ENCODE measurements at regions not wholly inside any gene's neighbourhood (a gene's known extent, or its start where the extent isn't known, plus 50 kb on each side); places are given as distances from the start of the nearest gene placed in this dataset.

DNA sequence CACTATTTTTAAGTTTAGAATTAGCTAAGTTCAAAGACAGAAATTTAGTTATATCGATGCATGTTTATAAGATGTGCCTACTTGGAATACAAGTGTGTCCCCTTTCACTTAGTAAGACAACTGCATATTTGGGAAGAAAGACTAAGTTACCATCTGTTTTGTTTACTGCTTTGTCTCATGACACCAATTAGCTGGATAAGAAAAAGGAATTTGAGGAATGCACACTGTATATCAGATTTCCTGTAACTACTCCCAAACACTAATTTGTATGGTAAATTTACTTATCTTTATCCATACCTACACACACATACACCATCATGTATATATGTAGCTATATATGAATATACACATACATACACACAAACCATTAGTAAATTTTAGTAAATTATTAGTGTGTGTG lies 1442.8 kb upstream of the IGFBP7 start:
- DNase-seq: no peak

DNA sequence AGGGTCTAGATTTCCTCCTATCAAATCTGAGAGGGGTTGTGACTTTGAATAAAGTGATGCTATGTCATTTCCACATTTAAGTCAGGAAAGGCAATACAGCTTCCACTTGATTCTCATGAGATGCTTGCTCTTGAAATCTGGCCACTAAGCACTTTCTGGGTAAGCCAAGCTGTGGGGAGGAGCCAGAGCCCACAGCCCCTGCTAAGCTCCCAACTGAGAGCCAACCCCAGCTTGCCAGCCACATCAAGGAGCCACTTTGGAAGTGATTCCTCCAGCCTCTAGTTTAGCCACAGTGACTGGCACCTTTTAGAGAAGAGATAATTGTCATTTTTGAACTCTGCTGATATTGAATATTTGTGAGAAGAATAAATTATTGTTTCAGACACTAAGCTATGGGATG lies 1441.5 kb upstream of the IGFBP7 start:
- DNase-seq: no peak

DNA sequence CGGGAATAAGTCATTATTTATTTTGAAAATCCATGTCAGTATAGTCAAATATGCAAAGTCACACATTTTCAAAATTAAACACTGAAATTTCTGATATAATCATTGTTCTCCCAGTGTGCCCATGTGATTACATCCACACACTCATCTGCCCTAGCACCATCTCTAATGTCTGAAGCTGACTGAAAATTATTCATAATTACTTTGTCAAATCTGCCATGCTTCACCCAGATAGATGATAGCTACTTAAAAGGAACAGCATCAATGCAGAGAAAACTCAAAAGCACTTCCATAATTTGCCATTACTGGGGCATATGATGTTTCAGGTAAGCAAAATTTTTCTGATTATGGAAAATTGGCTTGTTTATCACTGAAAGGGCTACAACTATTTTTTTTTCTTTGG lies 1433.3 kb upstream of the IGFBP7 start:
- no peak for DNase-seq

DNA sequence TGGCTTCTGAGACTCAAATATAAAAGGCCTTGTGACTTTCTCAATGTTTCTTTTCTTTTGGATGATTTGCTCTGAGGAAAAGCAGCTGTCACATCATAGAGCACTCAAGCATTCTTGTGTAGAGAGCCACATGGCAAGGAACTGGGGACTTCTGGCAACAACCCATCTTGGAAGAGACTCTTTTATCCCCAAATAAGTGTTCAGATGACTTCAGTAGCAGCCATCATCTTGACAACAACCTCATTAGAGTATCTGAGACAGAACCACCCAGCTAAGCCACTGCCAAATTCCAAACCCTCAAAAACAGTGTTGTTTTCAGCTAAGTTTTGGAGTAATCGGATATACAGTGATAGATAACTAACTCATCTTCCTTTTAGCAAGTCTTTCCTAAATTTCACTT lies 1431.7 kb upstream of the IGFBP7 start:
- DNase-seq: no peak

DNA sequence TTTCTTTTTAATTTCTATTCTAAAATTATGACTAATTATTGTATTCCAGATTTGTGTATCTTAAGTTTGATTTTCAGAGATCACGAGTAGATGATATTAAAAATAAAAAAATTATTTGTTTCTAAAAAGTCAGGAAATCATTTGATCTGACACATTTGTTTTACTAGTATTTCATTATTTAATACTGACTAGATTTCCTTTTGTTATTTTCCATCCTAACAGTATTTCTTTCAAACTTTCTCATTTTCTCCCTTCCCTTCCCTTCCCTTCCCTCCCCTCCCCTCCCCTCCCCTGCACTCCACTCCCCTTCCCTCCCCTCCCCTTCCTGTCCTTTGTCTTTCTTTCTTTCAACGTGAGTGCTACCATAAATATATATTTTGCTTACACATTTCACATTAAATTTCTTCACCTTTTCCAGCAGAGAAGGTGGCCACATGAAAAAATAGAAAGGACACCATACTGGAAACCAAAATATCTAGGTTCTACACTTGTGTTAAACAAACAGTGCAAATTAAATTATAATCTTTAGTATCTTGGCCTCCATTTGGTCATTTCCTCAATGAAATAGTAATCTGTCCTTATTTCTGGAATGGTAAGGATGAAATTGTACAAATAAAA lies 1412.7 kb upstream of the IGFBP7 start:
- no peak for DNase-seq

DNA sequence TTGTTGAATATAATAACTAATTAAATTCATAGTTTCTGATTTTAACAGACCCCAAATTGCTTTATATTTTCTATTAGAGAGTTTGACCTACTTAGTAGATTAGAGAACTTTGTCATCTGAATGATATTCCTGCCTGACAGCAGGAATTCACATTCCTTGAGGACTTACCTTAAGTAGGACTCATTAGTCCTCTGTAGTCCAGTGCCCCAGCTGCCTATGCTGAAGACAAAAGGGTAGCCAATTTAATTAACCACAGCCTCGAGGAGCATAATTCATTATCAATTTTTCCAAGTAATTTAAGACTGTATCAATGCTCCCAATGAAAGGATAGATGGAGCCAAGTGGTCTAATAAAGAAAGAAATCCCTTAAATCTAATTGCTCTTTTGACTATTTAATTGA lies 1405.0 kb upstream of the IGFBP7 start:
- no peak for DNase-seq

DNA sequence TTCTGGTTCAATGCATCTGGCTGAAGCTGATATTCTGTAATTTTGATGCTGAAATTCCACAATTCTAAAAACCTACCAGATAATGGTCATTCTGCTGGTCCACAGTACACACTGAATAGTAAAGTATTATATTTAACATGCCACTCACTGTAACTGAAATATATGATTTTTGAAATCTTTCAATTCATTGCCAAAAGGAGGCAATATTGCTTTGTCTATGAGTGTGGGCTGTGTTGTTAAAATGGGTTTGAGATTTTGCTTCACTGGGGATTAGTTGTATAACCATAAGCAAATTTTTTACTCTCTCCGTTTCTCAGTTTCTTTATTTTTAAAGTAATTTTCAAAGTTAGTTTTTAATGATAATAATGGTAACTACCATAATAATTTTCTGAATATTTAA lies 1404.1 kb upstream of the IGFBP7 start:
- DNase-seq: no peak

DNA sequence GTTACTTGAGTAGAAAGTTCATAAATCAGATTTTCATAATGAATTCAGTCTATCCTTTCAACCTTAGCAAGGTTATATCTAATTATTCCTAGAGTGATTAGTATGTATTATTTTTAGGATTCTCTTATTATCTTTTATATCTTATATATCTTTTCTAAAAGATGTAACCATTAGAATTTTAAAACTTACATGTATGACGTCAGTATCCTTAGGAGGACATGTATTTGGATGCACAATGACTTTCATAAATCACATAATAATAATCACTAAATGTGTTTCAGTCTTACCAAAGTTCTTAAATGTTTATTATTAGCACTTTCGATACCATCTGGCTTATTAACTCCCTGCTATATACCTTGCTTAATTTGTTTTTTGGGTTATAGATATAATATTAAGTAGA lies 1400.5 kb upstream of the IGFBP7 start:
- DNase-seq: no peak

DNA sequence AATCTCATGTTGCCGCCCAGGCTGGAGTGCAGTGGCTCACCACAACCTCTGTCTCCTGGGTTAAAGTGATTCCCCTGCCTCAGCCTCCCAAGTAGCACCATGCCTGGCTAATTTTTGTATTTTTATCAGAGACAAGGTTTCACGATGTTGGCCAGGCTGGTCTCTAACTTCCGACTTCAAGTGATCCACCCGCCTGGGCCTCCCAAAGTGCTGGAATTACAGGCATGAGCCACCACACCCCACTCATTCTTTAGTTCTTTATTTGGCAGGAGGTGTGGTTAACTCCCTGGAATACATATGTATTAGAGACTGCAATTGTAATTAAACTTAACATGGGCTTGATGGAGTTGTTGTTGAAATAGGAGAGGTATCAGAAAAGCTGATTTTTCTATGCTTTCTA lies 1396.9 kb upstream of the IGFBP7 start:
- DNase-seq: no peak

DNA sequence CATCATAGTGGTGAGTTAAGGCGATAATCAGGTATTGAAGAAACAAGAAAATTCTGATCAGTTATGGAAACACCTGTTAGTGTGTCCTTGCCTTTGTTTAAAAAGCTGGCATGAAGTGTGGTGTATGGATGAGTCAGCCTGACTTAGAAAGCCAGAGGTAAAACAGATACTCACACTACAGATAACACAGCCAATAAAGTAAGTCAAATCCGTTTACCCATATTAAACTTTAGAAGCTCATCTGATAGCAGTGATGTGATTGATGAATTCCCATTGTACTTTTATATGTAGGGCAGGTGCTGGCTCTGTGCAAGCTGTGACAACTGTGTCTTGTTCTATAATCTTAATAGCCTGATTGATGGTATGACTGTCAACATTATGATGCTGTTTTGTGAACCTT lies 1392.7 kb upstream of the IGFBP7 start:
- no peak for DNase-seq

DNA sequence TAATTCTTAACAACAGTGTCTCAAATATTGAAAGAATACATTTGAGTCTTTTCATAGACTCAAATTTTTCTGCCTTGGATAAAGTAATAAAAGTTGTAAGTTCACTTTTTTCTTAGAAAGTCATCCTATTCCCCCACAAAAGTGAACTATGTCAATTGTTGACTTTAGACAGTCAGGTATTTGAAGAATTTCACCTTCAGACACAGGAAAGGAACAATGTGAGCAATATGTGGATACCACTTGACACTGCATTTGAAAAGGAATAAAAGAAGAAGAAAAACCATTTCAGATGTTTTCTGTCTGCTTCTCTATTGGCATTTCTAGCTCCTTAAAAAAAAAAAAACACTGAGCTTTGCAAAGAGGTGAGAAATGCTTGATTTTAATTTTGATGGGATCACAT lies 1389.0 kb upstream of the IGFBP7 start:
- DNase-seq: no peak

DNA sequence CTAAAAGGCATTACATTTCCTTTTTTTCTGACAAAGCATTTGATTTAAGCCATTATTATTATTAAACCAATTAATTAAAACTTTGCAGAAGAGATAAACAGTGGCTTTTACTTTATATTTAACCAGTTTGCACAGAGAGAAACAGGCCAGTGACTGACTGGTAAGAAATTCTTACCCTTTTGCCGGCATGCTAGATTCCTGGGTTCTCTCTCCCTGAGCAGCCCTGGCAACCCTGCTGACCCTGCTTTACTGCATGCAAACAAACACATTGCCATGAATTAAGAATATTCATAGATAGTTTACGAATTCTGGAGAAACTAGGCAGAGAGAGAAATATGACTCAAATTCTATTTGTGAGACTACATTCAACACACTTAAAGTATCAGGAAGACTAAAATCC lies 1381.4 kb upstream of the IGFBP7 start:
- no peak for DNase-seq

DNA sequence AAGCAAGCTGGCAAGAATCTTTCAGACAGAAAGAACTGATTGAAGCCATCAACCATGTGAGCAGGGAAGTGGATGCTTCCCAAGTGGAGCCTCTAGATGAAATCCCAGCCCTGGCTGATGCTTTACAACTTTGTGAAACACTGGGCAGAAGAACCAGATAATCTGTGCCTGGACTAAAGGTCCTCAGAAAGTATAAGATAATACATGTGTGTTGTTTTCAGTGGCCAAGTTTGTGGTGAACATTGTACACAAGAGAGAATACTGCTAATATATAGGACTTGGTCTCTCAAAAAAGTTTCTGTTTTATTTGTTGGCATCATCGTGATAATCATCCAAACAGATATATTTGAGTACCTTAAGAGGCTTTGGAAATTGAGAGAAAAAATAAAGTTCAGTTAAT lies 1367.8 kb upstream of the IGFBP7 start:
- DNase-seq: no peak

DNA sequence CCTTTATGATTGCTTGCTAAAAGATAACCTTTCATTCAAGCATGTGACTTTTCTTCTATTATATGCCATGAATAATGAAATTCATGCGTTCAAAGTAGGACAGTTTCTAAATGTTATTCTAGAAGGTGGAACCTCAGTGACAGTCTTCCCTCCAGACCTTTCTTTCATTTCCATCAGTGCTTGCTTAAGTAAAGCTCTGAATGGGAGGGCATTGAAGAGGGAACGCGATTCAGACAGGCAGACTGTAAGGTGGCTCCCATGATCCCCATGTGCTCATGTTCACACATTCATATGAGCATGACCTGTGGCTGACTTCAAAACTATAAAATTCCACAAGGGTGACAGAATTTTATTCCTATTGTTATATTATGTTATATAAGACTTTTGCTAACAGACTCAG lies 1367.3 kb upstream of the IGFBP7 start:
- no peak for DNase-seq

DNA sequence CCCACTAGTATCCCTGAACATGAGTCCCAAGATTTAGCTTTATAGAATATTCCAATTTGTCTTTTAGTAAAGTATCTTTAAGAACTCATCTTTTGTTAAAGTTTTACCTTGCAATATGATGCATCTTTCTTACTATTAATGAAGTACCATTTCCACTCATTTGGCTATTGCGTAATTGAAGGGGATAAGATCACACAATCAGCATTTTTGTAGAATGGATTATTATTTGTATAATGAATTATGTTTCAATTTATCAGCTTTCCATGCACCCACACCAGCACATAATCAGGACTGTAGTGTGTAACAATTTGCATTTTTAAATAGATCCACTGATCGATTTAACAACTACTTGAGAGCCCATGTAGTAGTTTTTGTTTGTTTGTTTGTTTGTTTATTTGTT lies 1364.9 kb upstream of the IGFBP7 start:
- no peak for DNase-seq

DNA sequence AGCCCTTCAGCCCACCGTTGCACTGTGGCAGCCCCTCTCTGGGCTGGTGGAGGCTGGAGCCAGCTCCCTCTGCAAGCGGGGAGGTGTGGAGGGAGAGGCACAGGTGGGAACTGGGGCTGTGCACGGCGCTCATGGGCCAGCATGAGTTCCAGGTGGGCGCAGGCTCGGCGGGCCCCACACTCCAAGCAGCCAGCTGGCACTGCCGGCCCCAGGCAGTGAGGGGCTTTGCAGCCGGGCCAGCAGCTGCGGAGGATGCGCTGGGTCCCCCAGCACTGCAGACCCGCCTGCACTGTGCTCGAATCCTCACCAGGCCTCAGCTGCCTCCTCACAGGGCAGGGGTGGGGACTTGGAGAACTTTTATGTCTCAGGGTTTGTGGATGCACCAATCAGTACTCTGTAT lies 1354.8 kb upstream of the IGFBP7 start:
- no peak for DNase-seq

DNA sequence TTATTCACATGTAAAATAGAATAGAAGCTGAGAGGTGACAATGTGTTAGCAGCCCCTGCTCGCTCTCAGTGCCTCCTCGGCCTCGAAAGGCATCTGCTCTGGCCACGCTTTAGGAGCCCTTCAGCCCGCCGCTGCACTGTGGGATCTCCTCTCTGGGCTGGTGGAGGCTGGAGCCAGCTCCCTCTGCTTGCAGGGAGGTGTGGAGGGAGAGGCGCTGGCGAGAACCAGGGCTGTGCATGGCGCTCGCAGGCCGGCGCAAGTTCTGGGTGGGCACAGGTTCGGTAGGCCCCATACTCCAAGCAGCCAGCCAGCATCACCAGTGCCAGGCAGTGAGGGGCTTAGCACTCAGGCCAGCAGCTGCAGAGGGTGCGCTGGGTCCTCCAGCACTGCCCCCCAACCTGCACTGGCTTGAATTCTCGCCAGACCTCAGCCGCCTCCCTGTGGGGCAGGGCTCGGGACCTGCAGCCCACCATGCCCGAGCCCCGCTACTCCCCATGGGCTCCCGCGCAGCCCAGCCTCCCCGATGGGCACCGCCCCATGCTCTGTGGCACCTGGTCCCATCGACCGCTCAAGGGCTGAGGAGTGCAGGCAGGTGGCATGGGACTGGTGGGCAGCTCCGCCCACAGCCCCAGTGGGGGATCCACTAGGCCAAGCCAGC lies 1346.7 kb upstream of the IGFBP7 start:
- DNase-seq: no peak

DNA sequence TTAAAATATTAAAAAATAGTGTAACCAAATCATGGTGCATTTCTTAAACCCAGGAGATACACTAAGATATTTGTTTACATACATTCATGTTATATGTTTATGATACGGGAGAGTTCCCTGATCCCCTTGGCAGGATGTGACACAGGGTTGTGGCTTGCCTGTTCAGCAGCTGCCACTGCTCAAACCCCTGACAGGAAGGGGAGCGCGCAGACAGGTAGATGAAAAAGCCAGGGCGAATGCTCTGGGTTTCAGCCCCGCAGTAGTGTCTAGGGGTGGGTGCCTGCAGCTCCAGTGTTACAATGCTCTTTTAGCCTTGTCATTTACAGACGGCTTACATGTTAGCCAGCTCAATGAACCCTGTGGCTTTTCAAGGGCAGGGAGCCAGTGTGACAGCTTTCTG lies 1343.8 kb upstream of the IGFBP7 start:
- DNase-seq: no peak

DNA sequence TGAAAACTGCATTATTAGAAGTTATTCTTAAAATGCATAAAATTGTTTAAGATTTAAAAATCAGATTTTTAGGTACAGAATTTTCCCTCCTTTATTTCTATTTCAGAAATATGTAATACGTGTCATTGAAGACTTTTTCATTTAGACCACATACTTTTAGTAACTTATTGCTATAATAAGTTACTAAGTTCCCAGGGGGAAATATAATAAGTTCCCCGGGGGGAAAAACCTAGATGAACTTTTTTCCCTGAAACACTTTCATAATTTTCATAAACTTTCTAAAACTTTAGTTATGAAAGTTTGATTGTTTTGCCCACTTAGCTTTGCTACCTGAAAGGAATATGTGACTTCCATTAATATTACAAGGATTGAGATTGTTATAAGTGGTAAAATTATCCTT lies 1341.5 kb upstream of the IGFBP7 start:
- DNase-seq: no peak

DNA sequence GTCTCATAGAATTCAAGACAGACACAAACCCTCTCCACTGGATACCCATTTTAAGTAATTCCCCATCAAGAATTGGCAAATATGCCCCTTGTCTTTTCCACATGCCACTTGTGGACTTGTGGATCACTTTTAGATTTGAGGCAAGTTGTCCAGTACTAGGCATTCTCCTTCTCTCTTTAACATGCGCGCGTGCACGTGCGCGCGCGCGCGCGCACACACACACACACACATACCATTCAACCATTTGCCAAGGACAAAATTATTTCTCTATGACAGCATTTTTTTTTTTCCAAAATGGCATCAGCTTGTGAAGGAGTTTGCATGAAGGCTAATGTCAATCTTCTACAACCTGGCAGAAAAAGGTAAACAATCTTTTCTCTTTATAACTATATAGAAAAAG lies 1325.7 kb upstream of the IGFBP7 start:
- DNase-seq: no peak

DNA sequence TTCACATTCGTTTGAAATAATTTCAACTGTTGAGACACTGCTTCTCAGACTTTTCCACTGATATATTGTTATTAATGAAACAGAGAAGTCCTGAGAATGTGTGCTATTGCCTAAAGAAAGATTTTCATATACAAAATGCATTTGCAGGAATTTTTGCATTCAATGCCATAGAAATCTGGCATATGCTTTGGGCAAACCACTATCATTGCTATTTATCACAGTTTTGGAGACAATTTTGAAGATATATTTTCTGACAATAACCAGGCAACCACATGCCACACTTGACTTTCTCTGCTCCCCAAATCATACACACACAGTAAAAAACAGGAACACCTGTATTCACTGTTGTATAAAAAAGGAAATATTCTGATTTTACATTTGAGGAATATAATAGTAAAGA lies 1303.7 kb upstream of the IGFBP7 start:
- DNase-seq: no peak

DNA sequence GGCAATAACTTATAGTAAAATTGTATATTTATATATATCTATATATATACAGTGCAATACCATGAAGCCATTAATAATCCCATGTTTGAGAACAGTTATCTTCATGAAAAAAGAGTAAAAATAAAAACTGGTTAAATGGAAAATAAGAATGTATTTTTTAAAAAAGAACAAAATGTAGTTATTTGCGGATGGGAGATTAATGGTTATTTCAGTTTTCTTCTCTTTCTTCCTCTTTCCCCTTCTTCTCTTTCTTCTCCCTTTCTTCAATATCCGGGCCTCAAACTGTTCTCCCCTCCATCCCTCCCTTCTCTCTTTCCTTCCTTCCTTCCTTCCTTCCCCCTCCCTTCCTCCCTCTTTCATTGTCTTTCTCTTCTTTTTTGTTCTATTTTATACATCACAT lies 1301.7 kb upstream of the IGFBP7 start:
- no peak for DNase-seq

DNA sequence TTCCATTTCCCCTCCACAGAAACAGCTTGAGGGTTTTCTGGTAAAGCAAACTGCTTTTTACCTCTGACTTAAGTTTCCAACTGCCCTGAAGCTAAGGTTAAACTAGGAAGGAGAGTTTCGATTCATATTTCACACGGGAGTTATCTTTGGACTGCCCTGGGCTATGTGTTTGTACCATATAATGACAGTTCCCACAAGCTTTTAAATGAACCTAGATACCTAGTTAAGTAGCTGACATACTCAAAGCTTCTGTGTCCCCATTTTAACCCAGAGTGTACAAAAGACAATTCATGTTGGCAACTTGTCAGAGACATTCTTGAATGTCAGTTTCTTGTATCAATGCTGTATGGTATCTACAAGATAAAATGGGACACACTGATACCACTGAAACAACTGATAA lies 1296.6 kb upstream of the IGFBP7 start:
- DNase-seq: no peak

DNA sequence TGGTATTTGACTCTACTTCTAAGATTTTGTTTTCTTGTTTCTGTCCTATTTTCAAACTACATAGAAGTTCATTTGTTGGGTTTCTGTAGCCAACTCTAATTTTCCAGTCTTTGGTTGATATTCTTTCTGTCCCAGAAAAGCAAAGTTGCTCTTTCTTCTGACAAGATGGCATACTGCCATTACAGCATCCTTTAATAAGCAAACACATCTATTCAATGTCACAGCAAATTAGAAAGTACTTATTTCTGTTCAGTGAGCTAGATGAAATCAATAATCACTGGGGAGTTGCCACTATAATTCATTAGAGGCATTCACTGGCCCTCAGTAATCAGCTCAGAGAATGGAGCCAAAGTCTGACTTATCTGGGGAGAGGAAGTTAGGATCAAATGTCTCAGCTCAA lies 1258.0 kb upstream of the IGFBP7 start:
- DNase-seq: no peak

All from C1 segment of cervical spinal cord (tissue), 14 donors.